ENCODE measurements at regions not wholly inside any gene's neighbourhood (a gene's known extent, or its start where the extent isn't known, plus 50 kb on each side); places are given as distances from the start of the nearest gene placed in this dataset.

- no peak for TF ChIP-seq CTCF (conservative IDR thresholded peaks at IDR 0.05; ENCODE audit: low read depth in 2 of 2)
- no peak for TF ChIP-seq EZH2phosphoT487 (IDR thresholded peaks at IDR 0.05; ENCODE audit: unreplicated experiment)
- no peak for TF ChIP-seq EZH2 (IDR thresholded peaks at IDR 0.05; ENCODE audit: low read depth, unreplicated experiment)
- no peak for TF ChIP-seq REST (IDR thresholded peaks at IDR 0.05; ENCODE audit: unreplicated experiment)
- TF ChIP-seq ZNF114 (CRISPR knock-in tag; IDR thresholded peaks at IDR 0.05) = no peak
- TF ChIP-seq POLR2AphosphoS5 (IDR thresholded peaks at IDR 0.05; ENCODE audit: low read depth) = no peak
Observed at GRCh38 chr2:212646698-212647366, 108.2 kb upstream of the ERBB4 start.

All from GM23338 (cell line).